Activated T-cell treated with anti-CD3 and anti-CD28 coated beads, Interleukin-2, amount 50 U/mL, for 48 hours (primary cell): ENCODE measurements at regions not wholly inside any gene's neighbourhood (a gene's known extent, or its start where the extent isn't known, plus 50 kb on each side); places are given as distances from the start of the nearest gene placed in this dataset.
"Not testable (repeated sequence)": the region's sequence is repeated elsewhere in the genome, so short reads cannot be mapped to it uniquely, and the experiment has no call there.

Experiments
- DNase-seq, 2 experiments: peaks; one replicate each; pipeline ENCODE4 v3.0.0-alpha.2; 2020

DNA sequence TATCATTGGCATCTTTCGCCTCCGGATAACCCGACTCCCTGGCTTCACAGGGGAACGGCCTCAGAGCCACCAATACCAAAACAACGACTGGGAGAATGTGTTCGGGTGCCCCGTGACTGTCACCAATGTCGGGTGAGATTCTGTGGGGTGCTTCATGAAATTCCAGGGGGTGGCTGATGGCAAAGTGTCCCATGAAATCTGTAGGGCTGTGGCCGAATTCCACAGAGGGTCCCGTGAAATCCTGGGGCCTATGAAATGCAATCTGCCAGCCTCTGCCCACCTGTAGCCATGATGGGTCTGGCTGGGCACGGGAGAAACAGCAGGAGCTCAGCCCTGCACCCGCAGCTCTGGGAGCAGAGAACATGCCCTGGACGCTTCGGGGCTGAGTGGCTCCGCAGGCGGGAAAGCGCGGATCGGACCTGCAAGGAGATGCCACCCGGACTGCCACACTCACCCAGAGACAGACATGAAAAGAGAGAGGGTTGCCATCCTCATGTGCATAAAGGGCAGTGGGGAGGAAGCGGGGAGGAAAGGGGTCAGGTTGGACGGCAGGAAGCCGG is 192.4 kb downstream of the OLFM1 start:
- DNase-seq: no peak

DNA sequence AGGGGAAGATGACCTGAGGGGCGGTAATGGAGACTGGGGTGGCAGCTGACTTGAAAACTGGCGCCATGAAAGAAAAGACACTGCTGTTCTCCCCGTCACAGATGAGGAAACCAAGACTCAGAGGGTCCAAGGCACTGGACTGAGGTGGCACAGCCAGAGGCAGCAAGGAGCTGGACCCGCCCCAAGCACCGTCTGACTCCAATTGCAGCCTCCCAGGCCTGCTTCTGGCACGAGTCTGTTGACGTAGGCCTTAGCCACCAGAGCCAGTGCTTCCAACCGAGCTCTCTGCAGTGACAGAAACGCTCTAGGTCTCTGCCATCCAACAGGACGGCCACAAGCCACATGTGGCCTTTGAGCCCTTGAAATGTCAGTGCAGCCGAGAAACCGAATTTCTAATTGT is 193.2 kb downstream of the OLFM1 start:
- no peak for DNase-seq

DNA sequence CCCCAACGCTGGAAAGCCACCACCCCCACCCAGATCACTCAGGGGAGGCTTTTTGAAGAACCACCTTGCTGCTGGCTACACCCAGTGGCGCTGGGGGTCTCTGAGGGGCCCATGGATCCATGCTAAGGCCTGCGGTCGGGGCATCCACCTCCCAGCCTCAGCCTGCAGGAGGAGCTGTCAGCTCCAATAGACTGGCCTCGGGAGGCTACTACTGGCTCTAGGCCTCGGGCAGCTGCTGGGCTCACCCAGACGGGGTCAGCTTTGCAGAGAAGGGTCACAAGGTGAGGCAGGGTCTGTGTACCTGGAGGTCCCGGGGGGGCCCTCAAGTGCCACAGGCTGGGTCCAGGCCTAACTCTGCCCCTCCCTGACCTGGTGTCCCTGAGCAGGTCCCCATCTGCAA is 193.7 kb downstream of the OLFM1 start:
- DNase-seq: no peak

GRCh38 chr9:135281791-135282737 is 194.6 kb downstream of the OLFM1 start:
- DNase-seq: peak in 1 of 2 experiments; percentile 21

DNA sequence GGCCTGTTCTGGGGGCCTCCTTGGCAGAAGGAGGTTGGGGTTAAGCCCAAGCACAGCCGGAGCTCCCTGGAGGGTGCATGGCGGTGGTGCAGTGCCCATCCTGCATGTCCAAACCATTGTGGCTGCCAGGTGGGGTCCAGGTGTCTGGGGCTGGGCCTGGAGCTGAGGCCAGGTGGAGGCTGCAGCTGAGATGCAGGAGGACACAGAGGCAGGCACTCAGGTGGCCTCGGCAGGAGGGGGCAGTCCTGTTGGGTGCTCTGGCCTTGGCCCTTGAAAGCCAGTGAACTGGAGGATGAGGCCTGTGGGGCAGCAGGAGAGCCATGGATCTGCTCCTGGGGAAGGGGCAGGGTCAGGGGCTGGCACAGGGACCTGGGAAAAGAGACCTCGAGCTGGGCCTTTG is 195.3 kb downstream of the OLFM1 start:
- DNase-seq: no peak

DNA sequence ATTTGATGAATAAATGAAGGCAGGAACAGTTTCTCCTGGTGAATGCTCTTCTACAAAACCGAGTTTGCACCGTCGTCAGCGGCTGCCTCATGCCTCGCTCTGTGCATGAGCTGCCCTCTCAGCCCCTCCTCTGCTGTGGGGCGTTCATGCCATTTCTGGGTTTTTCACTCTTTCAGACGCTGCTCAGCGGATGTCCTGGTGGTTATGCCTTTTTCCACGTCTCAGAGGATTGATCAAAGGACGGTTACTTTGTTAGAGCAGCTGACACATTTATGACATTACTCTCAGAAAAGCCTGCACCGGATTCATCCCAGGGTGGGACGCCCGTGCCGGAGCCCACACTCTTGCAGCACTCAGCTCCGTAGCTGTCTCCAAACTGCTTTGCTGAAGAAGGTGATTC is 195.9 kb upstream of the PPP1R26 start:
- DNase-seq: no peak

DNA sequence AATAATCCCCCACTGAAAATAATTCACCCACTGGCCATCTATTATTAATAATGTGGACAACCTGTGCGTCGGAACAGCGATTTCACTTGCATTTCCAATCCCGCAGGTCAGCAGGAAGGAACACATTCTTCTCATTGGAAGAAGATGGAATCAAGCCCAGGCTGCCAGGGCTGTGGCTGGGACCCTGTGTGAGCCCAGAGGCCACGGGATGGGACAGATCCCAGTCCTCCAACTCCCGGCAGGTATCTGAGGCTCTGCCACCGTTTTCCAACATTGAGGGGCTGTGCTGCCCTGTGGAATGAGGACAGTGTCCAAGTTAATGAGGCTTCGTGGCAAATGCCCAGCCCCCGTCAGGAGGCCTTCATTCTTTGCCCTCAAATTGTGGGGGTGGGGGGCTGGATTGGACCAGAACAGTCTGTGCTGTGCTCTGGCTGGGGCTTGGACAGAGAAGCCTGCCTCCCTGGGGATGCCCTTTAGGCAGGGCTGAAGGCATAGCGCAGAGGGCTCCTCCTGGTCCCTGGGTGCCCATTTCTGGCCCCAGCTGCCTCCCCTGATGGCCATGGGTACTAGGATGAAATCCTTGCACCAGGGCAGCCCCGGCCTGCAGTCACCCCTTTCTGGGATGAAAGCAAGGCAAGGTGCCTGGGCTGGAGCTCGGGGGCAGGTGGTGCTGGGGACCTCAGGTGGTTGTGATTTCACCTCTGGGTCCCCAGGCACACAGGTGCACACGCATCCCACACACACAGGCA is 195.0 kb upstream of the PPP1R26 start:
- DNase-seq: no peak

- DNase-seq: not testable (repeated sequence)
Measured at GRCh38 chr9:135286187-135286925, 193.2 kb upstream of the PPP1R26 start.

- DNase-seq: no peak
Measured at GRCh38 chr9:135286961-135287360, 192.6 kb upstream of the PPP1R26 start.

- DNase-seq: no peak
Measured at GRCh38 chr9:135287627-135288026, 192.0 kb upstream of the PPP1R26 start.

- DNase-seq: no peak
Measured at GRCh38 chr9:135288054-135288453, 191.5 kb upstream of the PPP1R26 start.

DNA sequence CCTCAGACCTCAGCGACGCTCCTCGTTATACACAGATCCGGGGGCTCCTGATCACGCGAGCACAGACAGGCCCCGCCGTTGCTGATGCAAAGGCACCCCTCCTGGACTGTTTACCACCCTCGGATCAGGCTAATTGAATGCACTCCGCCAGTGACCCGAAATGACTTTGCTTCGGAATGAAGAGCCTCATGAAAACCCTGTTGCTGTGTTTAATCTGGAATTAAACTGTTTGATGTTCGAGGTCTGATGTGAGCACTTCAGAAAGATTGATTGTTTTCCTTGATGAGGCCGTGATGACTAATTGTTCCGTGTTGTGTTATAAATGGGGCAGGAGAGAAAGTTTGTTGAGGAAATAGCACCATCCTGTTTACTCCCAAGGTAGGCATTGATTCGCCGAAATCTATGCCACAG is 190.5 kb upstream of the PPP1R26 start:
- DNase-seq: no peak

DNA sequence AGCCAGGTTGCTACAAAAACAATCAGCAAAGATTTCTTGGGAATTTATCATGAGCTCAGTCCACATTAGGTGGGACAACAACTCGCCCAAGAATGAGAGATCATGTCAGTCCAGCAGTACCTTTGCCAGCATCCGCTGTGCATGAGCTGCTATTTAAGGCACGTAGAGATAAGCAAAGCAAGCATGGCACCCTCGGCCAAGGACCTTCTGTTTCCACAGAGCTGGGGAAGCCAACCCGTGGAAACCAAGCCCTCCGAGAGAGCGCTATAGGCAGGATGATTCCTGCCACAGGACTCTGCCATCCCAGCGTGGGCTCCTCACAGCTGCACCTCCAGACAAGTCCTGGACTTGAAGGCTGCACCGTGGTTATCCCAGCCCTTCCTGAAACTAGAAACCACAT is 189.5 kb upstream of the PPP1R26 start:
- no peak for DNase-seq

DNA sequence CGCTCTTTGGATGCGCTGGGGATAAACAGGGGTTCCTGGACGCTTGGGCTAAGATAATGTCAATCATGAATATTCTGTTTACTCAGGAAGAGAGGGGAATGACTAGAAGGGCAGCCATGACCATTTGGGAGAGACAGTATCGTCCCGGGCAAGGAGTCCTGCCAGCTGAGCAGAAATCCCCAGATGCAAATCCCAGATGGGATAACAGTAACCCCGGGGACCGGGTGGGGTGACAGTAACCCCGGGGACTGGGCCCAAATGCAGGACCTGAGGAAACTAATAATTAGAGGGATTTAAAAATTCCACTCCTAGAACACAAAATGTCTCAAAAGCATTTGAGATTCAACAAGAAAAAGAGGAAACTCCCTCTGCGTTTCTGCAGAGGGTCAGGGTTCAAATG is 189.0 kb upstream of the PPP1R26 start:
- DNase-seq: no peak

GRCh38 chr9:135291165-135291564 is 188.4 kb upstream of the PPP1R26 start:
- no peak for DNase-seq

DNA sequence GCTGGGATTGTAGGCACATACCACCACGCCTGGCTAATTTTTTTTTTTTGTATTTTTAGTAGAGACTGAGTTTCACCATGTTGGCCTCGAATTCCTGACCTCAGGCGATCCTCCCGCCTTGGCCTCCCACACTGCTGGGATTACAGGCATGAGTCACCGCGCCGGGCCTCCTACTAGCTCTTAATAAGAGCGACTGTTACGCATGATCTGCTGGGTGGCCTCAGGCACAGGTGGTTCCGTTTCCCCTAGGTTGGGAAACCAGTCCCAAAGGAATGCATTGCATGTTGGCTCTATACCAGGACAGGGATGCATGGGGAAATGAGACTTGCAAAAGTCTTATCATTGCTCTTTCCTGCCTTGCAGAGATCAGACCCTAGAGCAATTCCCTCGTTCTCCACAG is 184.7 kb upstream of the PPP1R26 start:
- DNase-seq: no peak

DNA sequence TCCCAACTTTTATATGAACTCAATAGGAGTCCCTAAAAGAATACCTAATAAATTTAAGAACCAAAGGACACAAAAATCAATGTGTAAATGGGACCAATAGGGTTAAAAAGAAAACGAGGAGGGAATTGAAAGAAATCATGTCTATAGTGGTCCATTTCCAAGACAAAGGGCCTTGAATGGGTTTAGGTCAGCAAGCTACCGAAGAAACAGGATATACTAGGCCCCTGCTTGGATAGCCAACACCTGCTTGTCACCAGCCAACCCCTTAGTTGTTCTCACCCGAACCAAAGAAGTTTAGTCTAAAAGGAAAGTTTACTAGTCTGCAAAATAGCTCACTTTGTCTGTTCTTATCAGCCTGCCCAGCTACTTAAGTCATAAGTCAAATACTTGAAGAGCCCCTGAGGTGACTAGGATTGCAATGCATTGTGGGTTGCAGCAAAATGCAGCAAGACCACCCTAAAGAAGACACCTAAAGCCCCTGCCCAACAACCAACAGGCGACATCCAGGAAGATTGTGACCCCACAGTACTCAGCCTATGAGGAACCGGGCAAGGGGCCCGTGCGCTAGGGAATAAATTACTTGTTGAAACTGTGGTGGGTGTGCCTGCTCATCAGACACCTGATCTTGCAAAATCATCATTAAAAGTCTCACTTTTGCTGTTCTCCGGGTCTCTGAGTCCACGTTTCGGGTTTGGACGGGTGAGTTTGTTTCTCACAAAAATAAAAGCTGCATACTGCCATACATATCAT is 183.9 kb upstream of the PPP1R26 start:
- no peak for DNase-seq

GRCh38 chr9:135296735-135297455 is 182.7 kb upstream of the PPP1R26 start:
- no peak for DNase-seq

GRCh38 chr9:135297456-135298075 is 182.0 kb upstream of the PPP1R26 start:
- no peak for DNase-seq

DNA sequence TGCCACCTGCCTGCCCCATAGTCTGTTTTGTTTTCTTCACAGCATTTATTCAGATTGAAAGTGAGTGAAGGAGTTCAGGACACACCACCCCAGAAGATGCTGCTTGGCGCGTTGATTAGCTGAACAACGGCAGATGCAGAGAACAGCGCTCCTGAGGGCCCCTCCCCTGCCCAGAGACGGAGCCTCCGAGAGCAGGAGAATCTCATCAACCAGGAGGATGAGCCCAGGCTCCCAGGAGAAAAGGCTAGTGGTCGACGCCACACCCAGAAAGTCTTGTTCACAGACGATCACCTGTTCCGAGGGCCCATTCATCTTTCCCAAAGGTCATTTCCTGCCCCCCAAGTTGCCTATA is 180.4 kb upstream of the PPP1R26 start:
- DNase-seq: no peak

- no peak for DNase-seq
Measured at GRCh38 chr9:135299651-135300345, 179.8 kb upstream of the PPP1R26 start.
